DND-41 (cell line): ENCODE measurements at regions not wholly inside any gene's neighbourhood (a gene's known extent, or its start where the extent isn't known, plus 50 kb on each side); places are given as distances from the start of the nearest gene placed in this dataset.

Experiments
- CTCF ChIP-seq: IDR thresholded peaks from 2 replicates; pipeline ENCODE4 v1.5.1; 2012; ENCODE audit warnings: borderline replicate concordance, low read length, moderate library complexity, mild to moderate bottlenecking; ENCODE audit not compliant: poor library complexity, severe bottlenecking; ENCODE audit errors: extremely low read depth
- EZH2 ChIP-seq: IDR thresholded peaks from 3 replicates; pipeline ENCODE4 v1.6.1; 2012; ENCODE audit warnings: borderline replicate concordance, low read depth, mild to moderate bottlenecking, moderate library complexity, low read length, inconsistent platforms; ENCODE audit not compliant: severe bottlenecking

DNA sequence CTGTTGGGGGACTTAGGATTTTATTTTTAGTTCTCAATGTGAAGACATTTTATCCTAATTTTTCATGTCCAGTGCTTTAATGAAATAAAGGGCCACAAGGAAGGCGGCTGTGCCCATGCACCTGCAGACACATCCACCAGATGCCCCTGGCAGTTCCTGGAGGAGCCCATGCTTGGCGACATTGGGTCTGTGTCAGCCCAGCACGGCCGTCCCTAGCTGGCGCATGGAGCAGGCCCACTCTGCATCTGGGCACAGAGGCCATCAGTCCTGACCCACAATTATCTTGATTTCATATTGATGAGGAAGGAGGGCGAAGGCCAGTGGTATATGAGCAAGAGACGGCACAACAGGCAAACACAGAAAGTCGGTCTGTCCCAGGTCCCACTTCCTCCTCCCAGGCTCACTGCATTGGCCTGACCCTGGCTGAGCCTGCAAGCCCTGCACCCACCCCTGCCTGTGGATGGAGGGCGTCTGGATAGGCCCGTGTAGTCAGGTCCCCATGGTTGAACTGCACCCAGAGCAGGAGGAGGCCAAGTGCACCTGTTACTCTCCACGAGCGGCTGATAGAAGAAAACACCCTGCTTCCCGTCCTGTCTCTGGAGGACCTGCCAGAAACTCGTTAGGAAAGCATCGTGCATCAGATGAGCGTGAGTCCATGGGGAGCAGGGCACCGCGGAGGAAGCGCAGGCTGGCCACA is 296.9 kb downstream of the BRD1 start:
- no peak for TF ChIP-seq CTCF
- no peak for TF ChIP-seq EZH2
